ENCODE measurements at regions not wholly inside any gene's neighbourhood (a gene's known extent, or its start where the extent isn't known, plus 50 kb on each side); places are given as distances from the start of the nearest gene placed in this dataset.

DNA sequence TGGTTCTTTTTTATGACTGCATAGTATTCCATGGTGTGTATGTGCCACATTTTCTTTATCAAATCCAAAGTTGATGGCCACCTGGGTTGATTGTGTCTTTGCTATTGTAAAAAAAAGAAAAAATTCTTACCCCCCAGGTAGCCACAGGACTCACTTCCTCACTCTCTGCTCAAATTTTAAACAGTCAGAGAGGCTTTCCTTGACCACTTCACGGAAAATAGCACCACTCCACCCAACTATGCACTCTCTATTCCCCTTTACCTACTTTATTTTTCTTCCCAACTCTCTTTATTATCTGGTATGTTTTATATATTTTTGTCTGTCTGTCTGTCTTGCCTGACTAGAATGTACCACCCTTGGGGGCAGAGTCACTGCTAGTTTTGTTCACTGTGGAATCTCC lies 205.3 kb downstream of the BTG1 start:
- no peak for DNase-seq

GRCh38 chr12:91937706-91938105 lies 207.9 kb downstream of the BTG1 start:
- no peak for DNase-seq
- H3K27me3 ChIP-seq: no peaks in the 10 kb centered on the region
- H3K4me1 ChIP-seq: no peaks in the 10 kb centered on the region
- no peak overlapping the region for H3K4me3 ChIP-seq (ENCODE audit: low read depth, low read length)
- H3K36me3 ChIP-seq: no peaks in the 10 kb centered on the region
- no peaks in the 10 kb centered on the region for H3K9me3 ChIP-seq
- TF ChIP-seq, protein P1, sequence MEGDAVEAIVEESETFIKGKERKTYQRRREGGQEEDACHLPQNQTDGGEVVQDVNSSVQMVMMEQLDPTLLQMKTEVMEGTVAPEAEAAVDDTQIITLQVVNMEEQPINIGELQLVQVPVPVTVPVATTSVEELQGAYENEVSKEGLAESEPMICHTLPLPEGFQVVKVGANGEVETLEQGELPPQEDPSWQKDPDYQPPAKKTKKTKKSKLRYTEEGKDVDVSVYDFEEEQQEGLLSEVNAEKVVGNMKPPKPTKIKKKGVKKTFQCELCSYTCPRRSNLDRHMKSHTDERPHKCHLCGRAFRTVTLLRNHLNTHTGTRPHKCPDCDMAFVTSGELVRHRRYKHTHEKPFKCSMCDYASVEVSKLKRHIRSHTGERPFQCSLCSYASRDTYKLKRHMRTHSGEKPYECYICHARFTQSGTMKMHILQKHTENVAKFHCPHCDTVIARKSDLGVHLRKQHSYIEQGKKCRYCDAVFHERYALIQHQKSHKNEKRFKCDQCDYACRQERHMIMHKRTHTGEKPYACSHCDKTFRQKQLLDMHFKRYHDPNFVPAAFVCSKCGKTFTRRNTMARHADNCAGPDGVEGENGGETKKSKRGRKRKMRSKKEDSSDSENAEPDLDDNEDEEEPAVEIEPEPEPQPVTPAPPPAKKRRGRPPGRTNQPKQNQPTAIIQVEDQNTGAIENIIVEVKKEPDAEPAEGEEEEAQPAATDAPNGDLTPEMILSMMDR (IDR thresholded peaks at IDR 0.05; ENCODE audit: low read depth, low read length): no peak

More for the DNA sequence above, 205.3 kb downstream of the BTG1 start:
- TF ChIP-seq, protein P1 (IDR thresholded peaks at IDR 0.05; ENCODE audit: low read depth, low read length): no peak
- Histone ChIP-seq H3K9me3 (no peaks in the 10 kb centered on the region), H3K27me3 (no peaks in the 10 kb centered on the region), H3K4me1 (no peaks in the 10 kb centered on the region), H3K4me3 (ENCODE audit: low read depth, low read length) (no peak overlapping the region), H3K36me3 (no peaks in the 10 kb centered on the region)

GRCh38 chr12:91937009-91937408 lies 208.6 kb downstream of the BTG1 start:
- TF ChIP-seq, protein P1 (IDR thresholded peaks at IDR 0.05; ENCODE audit: low read depth, low read length): no peak
- DNase-seq: no peak
- Histone ChIP-seq H3K27me3 (no peaks in the 10 kb centered on the region), H3K9me3 (no peaks in the 10 kb centered on the region), H3K36me3 (no peaks in the 10 kb centered on the region), H3K4me3 (ENCODE audit: low read depth, low read length) (no peak overlapping the region), H3K4me1 (no peaks in the 10 kb centered on the region)

GRCh38 chr12:91935296-91935695 lies 210.3 kb downstream of the BTG1 start:
- Histone ChIP-seq H3K4me3 (ENCODE audit: low read depth, low read length) (no peak overlapping the region), H3K4me1 (no peaks in the 10 kb centered on the region), H3K9me3 (no peaks in the 10 kb centered on the region), H3K36me3 (no peaks in the 10 kb centered on the region), H3K27me3 (no peaks in the 10 kb centered on the region)
- DNase-seq: no peak
- TF ChIP-seq, protein P1 (IDR thresholded peaks at IDR 0.05; ENCODE audit: low read depth, low read length): no peak

- no peaks in the 10 kb centered on the region for H3K9me3 ChIP-seq
- H3K36me3 ChIP-seq: no peaks in the 10 kb centered on the region
- no peaks in the 10 kb centered on the region for H3K4me1 ChIP-seq
- H3K4me3 ChIP-seq (ENCODE audit: low read depth, low read length): no peak overlapping the region
- no peaks in the 10 kb centered on the region for H3K27me3 ChIP-seq
- DNase-seq: no peak
- TF ChIP-seq, protein P1 (IDR thresholded peaks at IDR 0.05; ENCODE audit: low read depth, low read length): no peak
Observed at GRCh38 chr12:91931111-91931510, 214.5 kb downstream of the BTG1 start.

DNA sequence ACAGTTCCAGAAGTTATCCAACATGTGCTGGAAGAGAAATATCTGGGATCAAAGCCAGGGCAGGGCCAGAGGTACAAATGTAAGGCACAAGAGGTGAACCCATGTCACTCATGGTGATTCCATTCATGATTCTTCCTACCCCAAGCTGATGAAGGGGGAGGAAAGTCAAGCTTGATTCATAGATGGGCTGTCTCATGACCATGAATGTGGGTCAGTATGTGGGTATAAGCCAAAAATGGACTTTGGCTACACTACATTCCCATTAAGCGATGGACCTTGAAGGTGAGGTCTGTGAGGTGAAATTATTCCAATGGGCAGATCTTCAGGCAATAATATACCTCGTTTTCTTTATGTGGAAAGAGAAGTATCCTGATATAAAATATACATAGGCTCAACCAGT lies 217.1 kb downstream of the BTG1 start:
- Histone ChIP-seq H3K4me3 (ENCODE audit: low read depth, low read length) (no peak overlapping the region), H3K4me1 (no peaks in the 10 kb centered on the region), H3K36me3 (no peaks in the 10 kb centered on the region), H3K27me3 (no peaks in the 10 kb centered on the region), H3K9me3 (no peaks in the 10 kb centered on the region)
- no peak for DNase-seq
- TF ChIP-seq, protein P1 (IDR thresholded peaks at IDR 0.05; ENCODE audit: low read depth, low read length): no peak

All from BE2C (cell line).